Nephron progenitor cell (in vitro differentiated cells): ENCODE measurements at regions not wholly inside any gene's neighbourhood (a gene's known extent, or its start where the extent isn't known, plus 50 kb on each side); places are given as distances from the start of the nearest gene placed in this dataset.

Source experiments
- DNase-seq: peaks from one replicate; pipeline ENCODE4 v3.0.0; 2021
- H3K27ac Mint-ChIP-seq: 2 replicates; pipeline ENCODE4 v1.8.0; 2021; ENCODE audit warnings: mild to moderate bottlenecking, moderate library complexity, mixed read lengths
- H3K27me3 Mint-ChIP-seq: 2 replicates; pipeline ENCODE4 v1.8.0; 2021; ENCODE audit warnings: mild to moderate bottlenecking, low read depth, mixed read lengths; ENCODE audit not compliant: poor library complexity
- H3K36me3 Mint-ChIP-seq: 2 replicates; pipeline ENCODE4 v1.8.0; 2021; ENCODE audit warnings: low read depth, mixed read lengths
- H3K4me1 Mint-ChIP-seq: 2 replicates; pipeline ENCODE4 v1.8.0; 2021; ENCODE audit warnings: mixed read lengths
- H3K4me3 Mint-ChIP-seq: 2 replicates; pipeline ENCODE4 v1.8.0; 2021; ENCODE audit warnings: mild to moderate bottlenecking, moderate library complexity, mixed read lengths
- H3K9me3 Mint-ChIP-seq: 2 replicates; pipeline ENCODE4 v1.8.0; 2021; ENCODE audit warnings: mild to moderate bottlenecking, moderate library complexity, mixed read lengths
- CTCF ChIP-seq: fragments of 200-600 bp; sonication (generic); IDR thresholded peaks from 2 replicates; pipeline ENCODE4 v1.5.0; 2021; ENCODE audit warnings: antibody characterized with exemption

GRCh38 chr2:147531269-147531668 is 313.6 kb upstream of the ACVR2A start:
- H3K4me3 Mint-ChIP-seq = no peak overlapping the region
- H3K36me3 Mint-ChIP-seq = no peaks in the 10 kb centered on the region
- DNase-seq = no peak
- no peak for TF ChIP-seq CTCF
- no peak overlapping the region for H3K27ac Mint-ChIP-seq
- H3K27me3 Mint-ChIP-seq = peaks cover 4% of the 10 kb centered on the region
- peaks cover 49% of the 10 kb centered on the region for H3K4me1 Mint-ChIP-seq
- no peaks in the 10 kb centered on the region for H3K9me3 Mint-ChIP-seq

DNA sequence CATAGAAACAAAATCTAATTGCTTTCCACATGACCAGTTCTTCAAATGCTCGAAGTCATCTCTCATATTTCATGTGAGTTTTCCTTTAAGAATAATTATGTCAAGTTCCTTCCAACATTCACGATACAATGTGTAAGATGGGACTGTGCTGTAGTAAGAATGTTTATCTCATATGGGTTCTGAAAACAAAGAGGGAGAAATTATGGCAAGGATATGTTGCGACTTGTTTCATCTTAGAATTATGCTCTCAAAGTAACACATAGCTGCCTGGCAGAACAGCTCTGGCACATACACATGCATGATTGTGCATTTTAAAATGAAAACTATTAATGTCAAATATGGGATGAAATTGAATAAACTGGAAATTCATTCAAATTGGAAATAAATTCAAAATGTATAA is 314.8 kb upstream of the ACVR2A start:
- no peak for DNase-seq
- Mint-ChIP-seq H3K4me1 (peaks cover 46% of the 10 kb centered on the region), H3K27me3 (peaks cover 4% of the 10 kb centered on the region), H3K36me3 (no peaks in the 10 kb centered on the region), H3K9me3 (no peaks in the 10 kb centered on the region), H3K27ac (no peak overlapping the region), H3K4me3 (no peak overlapping the region)
- TF ChIP-seq CTCF = no peak

DNA sequence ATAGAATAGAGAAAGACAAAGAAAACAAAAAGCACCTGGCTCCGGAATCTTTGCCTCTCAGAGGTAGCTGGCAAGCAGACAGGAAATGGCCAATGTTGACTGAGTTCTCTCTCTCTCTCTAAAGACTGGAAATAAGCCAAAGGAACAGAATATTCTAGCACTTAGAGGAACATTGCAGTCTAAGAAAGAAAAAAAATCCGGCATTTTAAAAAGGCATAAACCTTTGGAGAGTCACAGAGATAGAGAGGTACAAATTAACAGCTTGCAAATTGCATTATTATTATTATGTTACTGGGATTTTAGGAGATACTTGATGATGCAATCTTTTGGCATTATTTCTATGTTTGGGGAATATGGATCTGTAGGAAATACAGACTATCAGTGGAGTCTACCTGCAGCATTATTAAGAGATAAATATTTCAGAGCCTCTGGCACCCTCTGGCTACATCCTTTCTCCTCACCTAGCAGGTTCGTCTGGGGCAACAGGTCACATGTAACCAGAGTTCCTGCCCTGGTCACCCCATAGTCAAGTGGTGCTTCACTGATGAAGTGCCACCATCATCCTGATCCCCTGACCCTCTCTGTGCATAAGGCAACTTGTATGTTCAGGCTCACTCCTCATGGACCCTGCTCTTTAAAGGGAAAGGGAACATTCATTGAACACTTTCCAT is 318.9 kb upstream of the ACVR2A start:
- no peak for TF ChIP-seq CTCF

DNA sequence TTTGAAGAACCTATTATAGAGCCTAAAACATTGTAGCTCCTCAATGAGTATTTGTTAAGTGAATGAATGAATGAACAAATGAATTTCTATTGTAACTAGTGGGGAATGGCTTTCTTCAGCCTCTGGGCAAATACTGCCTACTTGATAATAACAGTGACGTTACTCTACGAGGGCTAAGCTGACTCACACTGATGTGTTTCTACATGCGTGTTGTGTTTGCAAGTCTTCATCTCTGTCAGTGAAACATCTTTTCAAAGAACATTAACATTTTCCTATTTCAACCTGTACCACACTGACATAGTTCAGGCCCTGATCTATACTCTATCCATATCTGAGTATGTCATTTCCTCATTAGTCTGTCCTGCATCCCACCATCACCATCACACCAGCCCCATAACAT is 319.9 kb upstream of the ACVR2A start:
- Mint-ChIP-seq H3K4me3 (no peak overlapping the region), H3K36me3 (peaks cover 4% of the 10 kb centered on the region), H3K27me3 (peaks cover 3% of the 10 kb centered on the region), H3K27ac (no peak overlapping the region), H3K9me3 (peaks cover 9% of the 10 kb centered on the region), H3K4me1 (peaks cover 23% of the 10 kb centered on the region)
- DNase-seq = no peak
- TF ChIP-seq CTCF = no peak

More for the DNA sequence above, 318.9 kb upstream of the ACVR2A start:
- Mint-ChIP-seq H3K27ac (no peak overlapping the region), H3K27me3 (no peaks in the 10 kb centered on the region), H3K9me3 (peaks cover 9% of the 10 kb centered on the region), H3K36me3 (peaks cover 4% of the 10 kb centered on the region), H3K4me1 (peaks cover 16% of the 10 kb centered on the region), H3K4me3 (no peak overlapping the region)
- no peak for DNase-seq

- no peak overlapping the region for H3K4me3 Mint-ChIP-seq
- no peak overlapping the region for H3K27ac Mint-ChIP-seq
- H3K27me3 Mint-ChIP-seq = peaks cover 3% of the 10 kb centered on the region
- peaks cover 14% of the 10 kb centered on the region for H3K4me1 Mint-ChIP-seq
- no peak for DNase-seq
- no peak for TF ChIP-seq CTCF
- H3K36me3 Mint-ChIP-seq = peaks cover 4% of the 10 kb centered on the region
- H3K9me3 Mint-ChIP-seq = peaks cover 15% of the 10 kb centered on the region
These were observed 321.4 kb upstream of the ACVR2A start for GRCh38 chr2:147523415-147523814.

- H3K27ac Mint-ChIP-seq = no peak overlapping the region
- DNase-seq = no peak
- peaks cover 6% of the 10 kb centered on the region for H3K27me3 Mint-ChIP-seq
- peaks cover 4% of the 10 kb centered on the region for H3K36me3 Mint-ChIP-seq
- peaks cover 14% of the 10 kb centered on the region for H3K4me1 Mint-ChIP-seq
- peaks cover 23% of the 10 kb centered on the region for H3K9me3 Mint-ChIP-seq
- no peak for TF ChIP-seq CTCF
- H3K4me3 Mint-ChIP-seq = no peak overlapping the region
These were observed 322.9 kb upstream of the ACVR2A start for GRCh38 chr2:147521936-147522335.
